ENCODE measurements at regions not wholly inside any gene's neighbourhood (a gene's known extent, or its start where the extent isn't known, plus 50 kb on each side); places are given as distances from the start of the nearest gene placed in this dataset.

GRCh38 chrX:120014354-120015130 lies 62.9 kb downstream of the RHOXF2B start:
- Histone ChIP-seq H3K4me1 (replicated peaks) (no peaks in the 10 kb centered on the region), H3K27ac (no peak overlapping the region), H3K9me3 (no peaks in the 10 kb centered on the region), H3K36me3 (no peaks in the 10 kb centered on the region), H3K27me3 (replicated peaks; ENCODE audit: insufficient read depth) (no peaks in the 10 kb centered on the region), H3K4me3 (no peak overlapping the region)
- TF ChIP-seq, protein P1, sequence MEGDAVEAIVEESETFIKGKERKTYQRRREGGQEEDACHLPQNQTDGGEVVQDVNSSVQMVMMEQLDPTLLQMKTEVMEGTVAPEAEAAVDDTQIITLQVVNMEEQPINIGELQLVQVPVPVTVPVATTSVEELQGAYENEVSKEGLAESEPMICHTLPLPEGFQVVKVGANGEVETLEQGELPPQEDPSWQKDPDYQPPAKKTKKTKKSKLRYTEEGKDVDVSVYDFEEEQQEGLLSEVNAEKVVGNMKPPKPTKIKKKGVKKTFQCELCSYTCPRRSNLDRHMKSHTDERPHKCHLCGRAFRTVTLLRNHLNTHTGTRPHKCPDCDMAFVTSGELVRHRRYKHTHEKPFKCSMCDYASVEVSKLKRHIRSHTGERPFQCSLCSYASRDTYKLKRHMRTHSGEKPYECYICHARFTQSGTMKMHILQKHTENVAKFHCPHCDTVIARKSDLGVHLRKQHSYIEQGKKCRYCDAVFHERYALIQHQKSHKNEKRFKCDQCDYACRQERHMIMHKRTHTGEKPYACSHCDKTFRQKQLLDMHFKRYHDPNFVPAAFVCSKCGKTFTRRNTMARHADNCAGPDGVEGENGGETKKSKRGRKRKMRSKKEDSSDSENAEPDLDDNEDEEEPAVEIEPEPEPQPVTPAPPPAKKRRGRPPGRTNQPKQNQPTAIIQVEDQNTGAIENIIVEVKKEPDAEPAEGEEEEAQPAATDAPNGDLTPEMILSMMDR (IDR thresholded peaks at IDR 0.05), result no peak
- TF ChIP-seq POLR2A (IDR thresholded peaks at IDR 0.05) (no peak), POLR2AphosphoS5 (IDR thresholded peaks at IDR 0.05) (no peak)
- WGBS, result 31% methylated on average over 27 of the region's 30 CpGs
- DNase-seq (ENCODE audit: low spot score), result no peak
- intact Hi-C loops (cut with DNase I), result no loop called here

GRCh38 chrX:120001787-120002186 lies 58.2 kb upstream of the NKAP start:
- H3K27ac ChIP-seq, result no peak overlapping the region
- H3K27me3 ChIP-seq (replicated peaks; ENCODE audit: insufficient read depth), result no peaks in the 10 kb centered on the region
- TF ChIP-seq POLR2A (IDR thresholded peaks at IDR 0.05), result no peak
- TF ChIP-seq, protein P1 (IDR thresholded peaks at IDR 0.05), result no peak
- TF ChIP-seq POLR2AphosphoS5 (IDR thresholded peaks at IDR 0.05), result no peak
- H3K4me3 ChIP-seq, result no peak overlapping the region
- intact Hi-C loops (cut with DNase I), result no loop called here
- WGBS, result 53% methylated on average over 6 of the region's 6 CpGs
- DNase-seq (ENCODE audit: low spot score), result no peak
- H3K36me3 ChIP-seq, result no peaks in the 10 kb centered on the region
- H3K4me1 ChIP-seq (replicated peaks), result no peaks in the 10 kb centered on the region
- no peaks in the 10 kb centered on the region for H3K9me3 ChIP-seq

GRCh38 chrX:120000490-120001246 lies 57.1 kb upstream of the NKAP start:
- H3K27me3 ChIP-seq (replicated peaks; ENCODE audit: insufficient read depth), result no peaks in the 10 kb centered on the region
- intact Hi-C loops (cut with DNase I), result no loop called here

DNA sequence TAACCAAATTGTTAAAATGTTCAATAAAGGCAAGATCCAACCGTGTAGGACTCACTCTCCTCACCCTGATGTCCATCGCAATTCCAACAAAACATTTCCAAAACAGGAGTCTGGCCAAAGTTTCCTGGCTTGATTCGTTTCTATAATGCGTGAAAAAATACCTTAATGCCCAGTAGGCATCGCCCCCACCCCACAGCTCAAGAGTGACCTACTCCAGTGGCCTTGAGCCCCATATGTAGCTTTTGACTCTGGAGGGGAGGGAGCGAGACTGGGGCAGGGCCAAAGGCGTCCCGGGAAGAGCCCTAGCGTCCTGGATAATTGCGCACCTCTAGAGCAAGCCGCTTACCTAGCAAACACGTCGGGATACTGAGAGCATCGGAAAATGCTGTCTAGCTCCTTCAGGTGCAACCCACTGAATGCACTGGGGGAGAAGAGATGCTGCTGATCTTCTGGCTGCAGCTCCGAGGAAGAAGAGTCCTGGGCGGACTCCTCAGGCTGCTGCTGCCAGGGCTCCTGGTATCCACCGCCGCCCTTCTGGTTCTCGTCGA lies 55.6 kb upstream of the NKAP start:
- Histone ChIP-seq H3K4me3 (no peak overlapping the region), H3K36me3 (no peaks in the 10 kb centered on the region), H3K9me3 (no peaks in the 10 kb centered on the region), H3K4me1 (replicated peaks) (no peaks in the 10 kb centered on the region), H3K27ac (no peak overlapping the region), H3K27me3 (replicated peaks; ENCODE audit: insufficient read depth) (no peaks in the 10 kb centered on the region)
- 7% methylated on average over 19 of the region's 20 CpGs for WGBS
- intact Hi-C loops (cut with DNase I), result no loop called here
- TF ChIP-seq, protein P1 (IDR thresholded peaks at IDR 0.05), result no peak
- TF ChIP-seq POLR2A (IDR thresholded peaks at IDR 0.05), result no peak
- TF ChIP-seq POLR2AphosphoS5 (IDR thresholded peaks at IDR 0.05), result no peak
- DNase-seq (ENCODE audit: low spot score), result no peak

More at GRCh38 chrX:120000490-120001246, 57.1 kb upstream of the NKAP start:
- Histone ChIP-seq H3K36me3 (no peaks in the 10 kb centered on the region), H3K27ac (no peak overlapping the region), H3K4me3 (no peak overlapping the region), H3K9me3 (no peaks in the 10 kb centered on the region), H3K4me1 (replicated peaks) (no peaks in the 10 kb centered on the region)
- DNase-seq (ENCODE audit: low spot score), result no peak
- WGBS, result 7% methylated on average over 25 of the region's 32 CpGs
- TF ChIP-seq POLR2A (IDR thresholded peaks at IDR 0.05) (no peak), POLR2AphosphoS5 (IDR thresholded peaks at IDR 0.05) (no peak)
- TF ChIP-seq, protein P1 (IDR thresholded peaks at IDR 0.05), result no peak

Measured in prostate gland (tissue), 2 donors.